ENCODE measurements at regions not wholly inside any gene's neighbourhood (a gene's known extent, or its start where the extent isn't known, plus 50 kb on each side); places are given as distances from the start of the nearest gene placed in this dataset.
"Not testable (repeated sequence)": the region's sequence is repeated elsewhere in the genome, so short reads cannot be mapped to it uniquely, and the experiment has no call there.

DNA sequence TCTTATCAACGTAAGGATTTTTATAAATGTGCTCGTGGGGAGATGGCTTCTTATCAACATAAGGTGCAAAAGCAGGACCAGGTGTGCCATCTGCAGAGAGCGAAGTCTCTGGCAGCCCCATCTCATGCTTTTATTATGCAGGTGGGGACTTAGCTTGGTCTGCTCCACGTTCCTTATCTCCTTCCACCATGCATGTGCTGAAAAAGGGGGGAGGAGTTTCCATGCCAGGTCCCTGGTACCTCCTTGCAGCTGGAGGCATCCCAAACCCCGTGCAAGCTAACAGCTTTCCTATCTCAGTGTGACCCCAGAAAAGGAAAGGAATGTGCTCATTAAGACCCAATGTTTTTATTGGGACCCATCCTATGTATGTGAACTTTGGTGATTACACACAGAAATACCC lies 608.5 kb downstream of the TMEM121 start:
- Histone ChIP-seq H3K4me1 (ENCODE audit: insufficient read depth, low read length) (no peaks in the 10 kb centered on the region), H3K9ac (ENCODE audit: low read length) (no peak overlapping the region), H2AFZ (ENCODE audit: low read depth, low read length) (no peak overlapping the region), H3K27ac (ENCODE audit: low read depth, low read length) (no peak overlapping the region), H3K27me3 (ENCODE audit: insufficient read depth, low read length) (no peaks in the 10 kb centered on the region), H3K4me2 (ENCODE audit: low read length) (no peak overlapping the region), H3K79me2 (ENCODE audit: insufficient read depth, low read length) (no peaks in the 10 kb centered on the region), H3K9me3 (ENCODE audit: insufficient read depth, low read depth, low read length) (no peaks in the 10 kb centered on the region), H3K36me3 (ENCODE audit: insufficient read depth, low read length) (no peaks in the 10 kb centered on the region), H3K4me3 (ENCODE audit: insufficient read depth, low read depth, low read length) (no peak overlapping the region), H4K20me1 (ENCODE audit: insufficient read depth, low read length) (no peaks in the 10 kb centered on the region)
- Mint-ChIP-seq H3K4me1 (ENCODE audit: low read depth, unreplicated experiment) (no peaks in the 10 kb centered on the region), H3K27me3 (ENCODE audit: low read depth, unreplicated experiment) (no peaks in the 10 kb centered on the region), H3K4me3 (ENCODE audit: unreplicated experiment) (no peak overlapping the region), H3K36me3 (ENCODE audit: low read depth, unreplicated experiment) (no peaks in the 10 kb centered on the region), H3K27ac (ENCODE audit: unreplicated experiment) (no peak overlapping the region), H3K9me3 (ENCODE audit: unreplicated experiment) (peaks cover 4% of the 10 kb centered on the region)
- no peak for DNase-seq (ENCODE audit: low read depth)
- TF ChIP-seq, protein P1, sequence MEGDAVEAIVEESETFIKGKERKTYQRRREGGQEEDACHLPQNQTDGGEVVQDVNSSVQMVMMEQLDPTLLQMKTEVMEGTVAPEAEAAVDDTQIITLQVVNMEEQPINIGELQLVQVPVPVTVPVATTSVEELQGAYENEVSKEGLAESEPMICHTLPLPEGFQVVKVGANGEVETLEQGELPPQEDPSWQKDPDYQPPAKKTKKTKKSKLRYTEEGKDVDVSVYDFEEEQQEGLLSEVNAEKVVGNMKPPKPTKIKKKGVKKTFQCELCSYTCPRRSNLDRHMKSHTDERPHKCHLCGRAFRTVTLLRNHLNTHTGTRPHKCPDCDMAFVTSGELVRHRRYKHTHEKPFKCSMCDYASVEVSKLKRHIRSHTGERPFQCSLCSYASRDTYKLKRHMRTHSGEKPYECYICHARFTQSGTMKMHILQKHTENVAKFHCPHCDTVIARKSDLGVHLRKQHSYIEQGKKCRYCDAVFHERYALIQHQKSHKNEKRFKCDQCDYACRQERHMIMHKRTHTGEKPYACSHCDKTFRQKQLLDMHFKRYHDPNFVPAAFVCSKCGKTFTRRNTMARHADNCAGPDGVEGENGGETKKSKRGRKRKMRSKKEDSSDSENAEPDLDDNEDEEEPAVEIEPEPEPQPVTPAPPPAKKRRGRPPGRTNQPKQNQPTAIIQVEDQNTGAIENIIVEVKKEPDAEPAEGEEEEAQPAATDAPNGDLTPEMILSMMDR (IDR thresholded peaks at IDR 0.05; ENCODE audit: insufficient read depth, low read depth, low read length) = no peak
- no peak for TF ChIP-seq EZH2 (IDR thresholded peaks at IDR 0.05; ENCODE audit: insufficient read depth, low read length)
- FAIRE-seq = no peak

DNA sequence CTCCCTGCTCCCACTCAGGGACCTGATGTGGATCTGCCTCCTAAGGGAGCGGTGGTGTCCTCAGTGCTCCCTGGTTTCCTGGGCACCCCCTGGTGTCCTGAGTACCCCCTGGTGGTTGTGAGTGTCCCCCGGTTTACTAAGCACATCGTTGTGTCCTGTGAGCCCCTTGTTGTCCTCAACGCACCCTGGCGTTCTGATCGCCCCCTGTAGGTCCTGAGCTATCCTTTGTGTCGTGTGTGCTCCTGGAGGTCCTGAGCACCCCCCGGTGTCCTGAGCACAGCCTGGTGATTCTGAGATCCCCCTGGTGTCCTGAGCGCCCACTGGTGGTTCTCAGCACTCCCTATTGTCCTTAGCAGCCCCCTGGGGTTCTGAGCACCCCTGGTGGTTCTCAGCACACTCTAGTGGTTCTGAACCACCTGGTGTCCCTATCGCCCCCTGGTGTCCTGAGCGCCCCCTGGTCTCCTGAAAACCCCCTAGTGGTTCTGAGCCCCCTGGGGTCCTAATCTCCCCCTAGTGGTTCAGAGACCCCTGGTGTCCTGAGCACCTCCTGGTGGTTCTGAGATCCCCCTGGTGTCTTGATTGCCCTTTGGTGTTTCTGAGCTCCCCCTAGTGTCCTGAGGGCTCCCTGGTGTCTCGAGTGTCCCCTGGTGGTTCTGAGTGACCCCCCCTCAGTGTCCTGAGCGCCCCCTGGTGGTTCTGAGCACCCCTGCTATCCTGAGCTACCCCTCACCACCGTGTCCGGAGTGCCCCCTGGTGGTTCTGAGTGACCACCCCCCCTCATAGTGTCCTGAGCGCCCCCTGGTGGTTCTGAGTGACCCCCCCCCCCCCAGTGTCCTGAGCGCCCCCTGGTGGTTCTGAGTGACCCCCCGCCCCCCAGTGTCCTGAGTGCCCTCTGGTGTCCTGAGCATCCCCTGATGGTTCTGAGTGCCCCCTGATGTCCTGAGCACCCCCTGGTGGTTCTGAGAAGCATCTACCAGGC lies 615.1 kb downstream of the TMEM121 start:
- H3K36me3 Mint-ChIP-seq (ENCODE audit: low read depth, unreplicated experiment) = no peaks in the 10 kb centered on the region
- Histone ChIP-seq H3K9me3 (ENCODE audit: insufficient read depth, low read depth, low read length) (peaks cover 5% of the 10 kb centered on the region), H3K36me3 (ENCODE audit: insufficient read depth, low read length) (no peaks in the 10 kb centered on the region), H3K27ac (ENCODE audit: low read depth, low read length) (no peak overlapping the region), H4K20me1 (ENCODE audit: insufficient read depth, low read length) (no peaks in the 10 kb centered on the region), H3K9ac (ENCODE audit: low read length) (no peak overlapping the region), H3K27me3 (ENCODE audit: insufficient read depth, low read length) (no peaks in the 10 kb centered on the region), H2AFZ (ENCODE audit: low read depth, low read length) (no peak overlapping the region), H3K4me1 (ENCODE audit: insufficient read depth, low read length) (no peaks in the 10 kb centered on the region), H3K4me3 (ENCODE audit: insufficient read depth, low read depth, low read length) (no peak overlapping the region), H3K79me2 (ENCODE audit: insufficient read depth, low read length) (no peaks in the 10 kb centered on the region), H3K4me2 (ENCODE audit: low read length) (no peak overlapping the region)
- FAIRE-seq (no peak), DNase-seq (ENCODE audit: low read depth) (no peak)
- peaks cover 3% of the 10 kb centered on the region for H3K9me3 Mint-ChIP-seq (ENCODE audit: unreplicated experiment)
- no peaks in the 10 kb centered on the region for H3K4me1 Mint-ChIP-seq (ENCODE audit: low read depth, unreplicated experiment)
- H3K27ac Mint-ChIP-seq (ENCODE audit: unreplicated experiment) = no peak overlapping the region
- H3K27me3 Mint-ChIP-seq (ENCODE audit: low read depth, unreplicated experiment) = no peaks in the 10 kb centered on the region
- no peak overlapping the region for H3K4me3 Mint-ChIP-seq (ENCODE audit: unreplicated experiment)
- TF ChIP-seq, protein P1 (IDR thresholded peaks at IDR 0.05; ENCODE audit: insufficient read depth, low read depth, low read length) = no peak
- no peak for TF ChIP-seq EZH2 (IDR thresholded peaks at IDR 0.05; ENCODE audit: insufficient read depth, low read length)

DNA sequence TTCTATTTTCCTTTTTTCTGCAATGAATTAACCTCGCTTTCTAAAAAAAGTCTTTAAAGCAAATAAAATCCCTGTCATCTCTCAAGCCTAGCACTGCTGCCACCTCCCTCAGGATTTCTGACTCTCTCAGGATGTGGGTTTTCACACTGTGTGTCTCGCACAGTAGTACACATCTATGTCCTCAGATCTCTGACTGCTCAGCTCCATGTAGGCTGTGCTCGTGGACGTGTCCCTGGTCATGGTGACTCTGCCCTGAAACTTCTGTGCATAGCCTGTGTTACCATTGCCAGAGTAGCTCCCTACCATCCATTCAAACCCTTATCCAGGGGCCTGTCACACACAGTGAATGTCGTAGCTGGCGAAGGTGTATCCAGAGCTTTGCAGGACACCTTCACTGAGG lies 619.3 kb downstream of the TMEM121 start:
- H3K36me3 ChIP-seq (ENCODE audit: insufficient read depth, low read length); H3K27ac ChIP-seq (ENCODE audit: low read depth, low read length); H3K4me3 ChIP-seq (ENCODE audit: insufficient read depth, low read depth, low read length); H3K9ac ChIP-seq (ENCODE audit: low read length); H3K9me3 Mint-ChIP-seq (ENCODE audit: unreplicated experiment); H4K20me1 ChIP-seq (ENCODE audit: insufficient read depth, low read length); H3K4me1 Mint-ChIP-seq (ENCODE audit: low read depth, unreplicated experiment); H3K4me3 Mint-ChIP-seq (ENCODE audit: unreplicated experiment); H2AFZ ChIP-seq (ENCODE audit: low read depth, low read length); DNase-seq (ENCODE audit: low read depth); H3K27me3 ChIP-seq (ENCODE audit: insufficient read depth, low read length); H3K36me3 Mint-ChIP-seq (ENCODE audit: low read depth, unreplicated experiment); H3K79me2 ChIP-seq (ENCODE audit: insufficient read depth, low read length); H3K9me3 ChIP-seq (ENCODE audit: insufficient read depth, low read depth, low read length); FAIRE-seq; H3K27ac Mint-ChIP-seq (ENCODE audit: unreplicated experiment); H3K27me3 Mint-ChIP-seq (ENCODE audit: low read depth, unreplicated experiment); H3K4me1 ChIP-seq (ENCODE audit: insufficient read depth, low read length); H3K4me2 ChIP-seq (ENCODE audit: low read length): not testable (repeated sequence)

DNA sequence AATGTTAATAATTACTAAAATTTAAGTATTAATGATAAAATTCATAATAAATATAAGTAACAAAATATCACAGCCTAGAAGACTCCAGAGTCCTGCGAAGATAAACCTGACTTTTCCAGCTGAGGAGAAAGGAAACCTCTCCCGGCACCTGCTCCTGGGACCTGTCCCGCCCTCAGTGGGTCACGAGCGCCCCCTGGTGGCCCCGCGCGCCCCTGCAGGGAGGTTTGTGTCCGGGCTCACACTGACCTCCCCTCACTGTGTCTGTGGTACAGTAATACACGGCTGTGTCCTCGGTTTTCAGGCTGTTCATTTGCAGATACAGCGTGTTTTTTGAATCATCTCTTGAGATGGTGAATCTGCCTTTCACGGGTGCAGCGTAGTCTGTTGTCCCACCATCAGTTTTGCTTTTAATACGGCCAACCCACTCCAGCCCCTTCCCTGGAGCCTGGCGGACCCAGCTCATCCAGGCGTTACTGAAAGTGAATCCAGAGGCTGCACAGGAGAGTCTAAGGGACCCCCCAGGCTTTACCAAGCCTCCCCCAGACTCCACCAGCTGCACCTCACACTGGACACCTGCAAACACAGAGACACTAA lies 627.1 kb downstream of the TMEM121 start:
- H3K4me3 Mint-ChIP-seq (ENCODE audit: unreplicated experiment); H3K27ac Mint-ChIP-seq (ENCODE audit: unreplicated experiment); H3K36me3 Mint-ChIP-seq (ENCODE audit: low read depth, unreplicated experiment); FAIRE-seq; H3K4me1 Mint-ChIP-seq (ENCODE audit: low read depth, unreplicated experiment); H3K79me2 ChIP-seq (ENCODE audit: insufficient read depth, low read length); H3K9ac ChIP-seq (ENCODE audit: low read length); DNase-seq (ENCODE audit: low read depth); H3K27me3 Mint-ChIP-seq (ENCODE audit: low read depth, unreplicated experiment); H2AFZ ChIP-seq (ENCODE audit: low read depth, low read length); H3K9me3 Mint-ChIP-seq (ENCODE audit: unreplicated experiment); H3K9me3 ChIP-seq (ENCODE audit: insufficient read depth, low read depth, low read length); H3K4me2 ChIP-seq (ENCODE audit: low read length); H3K27ac ChIP-seq (ENCODE audit: low read depth, low read length); H4K20me1 ChIP-seq (ENCODE audit: insufficient read depth, low read length); H3K4me3 ChIP-seq (ENCODE audit: insufficient read depth, low read depth, low read length); H3K27me3 ChIP-seq (ENCODE audit: insufficient read depth, low read length); H3K36me3 ChIP-seq (ENCODE audit: insufficient read depth, low read length); H3K4me1 ChIP-seq (ENCODE audit: insufficient read depth, low read length): not testable (repeated sequence)
